Ishikawa (cell line): ENCODE measurements at regions not wholly inside any gene's neighbourhood (a gene's known extent, or its start where the extent isn't known, plus 50 kb on each side); places are given as distances from the start of the nearest gene placed in this dataset.

ENCODE experiments used
- CEBPB ChIP-seq: IDR thresholded peaks from 2 replicates; pipeline ENCODE4 v1.6.1; 2012
- CREB1 ChIP-seq: IDR thresholded peaks from 2 replicates; pipeline ENCODE4 v1.6.1; 2012; ENCODE audit warnings: low read depth
- EGR1 ChIP-seq: IDR thresholded peaks from 2 replicates; pipeline ENCODE4 v1.6.1; 2012
- EP300 ChIP-seq: IDR thresholded peaks from 2 replicates; pipeline ENCODE4 v1.6.1; 2012; ENCODE audit warnings: borderline replicate concordance
- FOXM1 ChIP-seq: IDR thresholded peaks from 2 replicates; pipeline ENCODE4 v1.6.1; 2012; ENCODE audit warnings: low read depth, borderline replicate concordance
- NFIC ChIP-seq: IDR thresholded peaks from 2 replicates; pipeline ENCODE4 v1.6.1; 2012
- RAD21 ChIP-seq: IDR thresholded peaks from 2 replicates; pipeline ENCODE4 v1.6.1; 2012; ENCODE audit warnings: low read depth
- TAF1 ChIP-seq: IDR thresholded peaks from 2 replicates; pipeline ENCODE4 v1.6.1; 2012; ENCODE audit warnings: low read depth, mild to moderate bottlenecking
- TCF12 ChIP-seq: IDR thresholded peaks from 2 replicates; pipeline ENCODE4 v1.6.1; 2012; ENCODE audit warnings: low read depth
- TEAD4 ChIP-seq: IDR thresholded peaks from 2 replicates; pipeline ENCODE4 v1.6.1; 2012
- YY1 ChIP-seq: IDR thresholded peaks from 2 replicates; pipeline ENCODE4 v1.6.1; 2012; ENCODE audit warnings: low read depth
- ZBTB7A ChIP-seq: IDR thresholded peaks from 2 replicates; pipeline ENCODE4 v1.6.1; 2012; ENCODE audit warnings: low read depth
- TF ChIP-seq, protein P1 (sequence below): IDR thresholded peaks from 2 replicates; pipeline ENCODE4 v1.6.1; 2012
- TF ChIP-seq, protein P2 (sequence below): IDR thresholded peaks from 2 replicates; pipeline ENCODE4 v1.6.1; 2012; ENCODE audit warnings: low read depth, mild to moderate bottlenecking
- TF ChIP-seq, protein P3 (sequence below): IDR thresholded peaks from 2 replicates; pipeline ENCODE4 v1.6.1; 2012

DNA sequence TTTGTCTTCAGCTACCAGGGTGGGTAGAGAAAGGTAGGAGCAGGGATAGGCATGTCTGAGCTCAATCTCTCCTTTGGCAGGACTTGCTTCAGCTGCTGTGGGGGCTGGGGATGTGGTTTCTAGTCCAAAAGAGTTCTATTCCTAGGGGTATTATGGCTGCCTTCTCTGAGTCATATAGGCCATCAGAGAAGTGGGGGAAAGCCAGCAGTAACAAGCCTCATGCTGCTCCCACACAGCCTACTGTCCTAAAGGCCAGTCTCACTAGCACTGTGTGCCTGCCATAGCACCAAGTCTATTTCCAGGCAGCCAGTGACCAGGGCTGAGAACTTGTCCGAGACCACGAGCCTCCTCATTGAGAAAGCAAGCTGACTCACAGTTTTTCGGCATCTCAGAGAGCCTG is 270.6 kb downstream of the DCAF12L2 start:
- no peak for TF ChIP-seq TAF1
- no peak for TF ChIP-seq EGR1
- TF ChIP-seq TEAD4: no peak
- no peak for TF ChIP-seq CREB1
- TF ChIP-seq NFIC: no peak
- TF ChIP-seq, protein P1, sequence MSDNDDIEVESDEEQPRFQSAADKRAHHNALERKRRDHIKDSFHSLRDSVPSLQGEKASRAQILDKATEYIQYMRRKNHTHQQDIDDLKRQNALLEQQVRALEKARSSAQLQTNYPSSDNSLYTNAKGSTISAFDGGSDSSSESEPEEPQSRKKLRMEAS: no peak
- TF ChIP-seq, protein P2, sequence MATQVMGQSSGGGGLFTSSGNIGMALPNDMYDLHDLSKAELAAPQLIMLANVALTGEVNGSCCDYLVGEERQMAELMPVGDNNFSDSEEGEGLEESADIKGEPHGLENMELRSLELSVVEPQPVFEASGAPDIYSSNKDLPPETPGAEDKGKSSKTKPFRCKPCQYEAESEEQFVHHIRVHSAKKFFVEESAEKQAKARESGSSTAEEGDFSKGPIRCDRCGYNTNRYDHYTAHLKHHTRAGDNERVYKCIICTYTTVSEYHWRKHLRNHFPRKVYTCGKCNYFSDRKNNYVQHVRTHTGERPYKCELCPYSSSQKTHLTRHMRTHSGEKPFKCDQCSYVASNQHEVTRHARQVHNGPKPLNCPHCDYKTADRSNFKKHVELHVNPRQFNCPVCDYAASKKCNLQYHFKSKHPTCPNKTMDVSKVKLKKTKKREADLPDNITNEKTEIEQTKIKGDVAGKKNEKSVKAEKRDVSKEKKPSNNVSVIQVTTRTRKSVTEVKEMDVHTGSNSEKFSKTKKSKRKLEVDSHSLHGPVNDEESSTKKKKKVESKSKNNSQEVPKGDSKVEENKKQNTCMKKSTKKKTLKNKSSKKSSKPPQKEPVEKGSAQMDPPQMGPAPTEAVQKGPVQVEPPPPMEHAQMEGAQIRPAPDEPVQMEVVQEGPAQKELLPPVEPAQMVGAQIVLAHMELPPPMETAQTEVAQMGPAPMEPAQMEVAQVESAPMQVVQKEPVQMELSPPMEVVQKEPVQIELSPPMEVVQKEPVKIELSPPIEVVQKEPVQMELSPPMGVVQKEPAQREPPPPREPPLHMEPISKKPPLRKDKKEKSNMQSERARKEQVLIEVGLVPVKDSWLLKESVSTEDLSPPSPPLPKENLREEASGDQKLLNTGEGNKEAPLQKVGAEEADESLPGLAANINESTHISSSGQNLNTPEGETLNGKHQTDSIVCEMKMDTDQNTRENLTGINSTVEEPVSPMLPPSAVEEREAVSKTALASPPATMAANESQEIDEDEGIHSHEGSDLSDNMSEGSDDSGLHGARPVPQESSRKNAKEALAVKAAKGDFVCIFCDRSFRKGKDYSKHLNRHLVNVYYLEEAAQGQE: no peak
- no peak for TF ChIP-seq CEBPB
- no peak for TF ChIP-seq EP300
- no peak for TF ChIP-seq FOXM1
- TF ChIP-seq, protein P3, sequence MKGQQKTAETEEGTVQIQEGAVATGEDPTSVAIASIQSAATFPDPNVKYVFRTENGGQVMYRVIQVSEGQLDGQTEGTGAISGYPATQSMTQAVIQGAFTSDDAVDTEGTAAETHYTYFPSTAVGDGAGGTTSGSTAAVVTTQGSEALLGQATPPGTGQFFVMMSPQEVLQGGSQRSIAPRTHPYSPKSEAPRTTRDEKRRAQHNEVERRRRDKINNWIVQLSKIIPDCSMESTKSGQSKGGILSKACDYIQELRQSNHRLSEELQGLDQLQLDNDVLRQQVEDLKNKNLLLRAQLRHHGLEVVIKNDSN: no peak
- no peak for TF ChIP-seq ZBTB7A
- TF ChIP-seq TCF12: no peak
- TF ChIP-seq RAD21: no peak
- TF ChIP-seq YY1: no peak

DNA sequence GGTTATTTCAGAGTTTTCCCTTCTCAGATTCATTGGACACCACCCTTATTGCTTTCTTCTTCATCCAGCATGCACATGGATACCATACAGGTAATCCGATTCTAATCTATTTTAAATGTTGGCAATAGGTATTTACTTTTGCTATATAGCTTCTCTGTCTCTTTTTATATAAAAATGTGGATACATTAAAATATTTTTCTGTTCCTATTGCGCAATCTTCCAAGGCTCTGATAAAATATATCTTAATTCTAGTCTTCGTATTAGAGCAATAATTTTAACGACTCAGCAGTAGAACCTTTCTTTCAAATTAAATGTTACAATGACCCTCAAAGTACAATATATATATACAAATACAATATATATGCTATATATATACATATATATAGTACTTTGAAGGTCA is 239.8 kb downstream of the DCAF12L2 start:
- TF ChIP-seq, protein P2: no peak
- no peak for TF ChIP-seq TCF12
- TF ChIP-seq FOXM1: no peak
- no peak for TF ChIP-seq TAF1
- TF ChIP-seq CREB1: no peak
- TF ChIP-seq, protein P3: no peak
- TF ChIP-seq EGR1: no peak

DNA sequence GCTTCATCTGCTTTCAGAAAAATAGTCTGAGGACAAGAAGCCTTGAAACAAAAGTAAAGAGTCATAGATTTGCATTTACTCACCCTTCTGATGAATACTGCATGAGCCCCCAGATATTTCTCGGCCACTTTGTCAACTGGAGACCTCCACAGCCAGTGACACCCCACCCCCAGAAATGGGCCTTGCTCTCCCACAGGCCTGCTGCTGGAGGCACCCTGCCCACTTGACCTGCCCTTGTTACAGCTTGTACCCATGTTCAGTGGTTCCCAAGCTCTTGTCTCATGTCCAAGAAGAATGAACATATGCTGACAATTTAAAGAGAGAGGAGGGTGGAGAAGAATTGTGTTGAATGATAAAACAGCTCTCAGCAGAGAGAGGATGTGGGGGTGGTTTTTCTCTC is 225.1 kb downstream of the DCAF12L2 start:
- TF ChIP-seq RAD21 (no peak), NFIC (no peak), EGR1 (no peak), EP300 (no peak), YY1 (no peak), TEAD4 (no peak), CREB1 (no peak), TAF1 (no peak), CEBPB (no peak), ZBTB7A (no peak)
- TF ChIP-seq, protein P3: no peak

DNA sequence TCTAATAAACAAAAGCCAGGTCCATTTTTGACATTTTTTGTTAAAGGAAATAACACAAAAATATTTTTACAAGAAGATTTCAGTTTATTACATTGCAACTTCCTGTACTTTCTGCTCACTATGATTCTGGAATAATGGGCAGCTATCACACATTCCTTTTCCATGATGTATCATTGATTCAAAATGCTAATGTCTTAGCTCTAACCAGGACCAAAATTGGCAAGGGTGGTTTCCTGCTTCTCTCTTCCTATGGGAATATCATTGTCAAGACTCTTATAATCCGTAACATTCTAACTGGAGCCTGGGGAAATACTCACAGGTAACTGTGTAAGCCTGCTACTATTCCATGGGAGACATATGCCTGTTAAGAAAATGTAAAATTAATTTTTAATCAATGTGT is 218.6 kb downstream of the DCAF12L2 start:
- TF ChIP-seq TAF1 (no peak), EP300 (no peak), YY1 (no peak), RAD21 (no peak)

DNA sequence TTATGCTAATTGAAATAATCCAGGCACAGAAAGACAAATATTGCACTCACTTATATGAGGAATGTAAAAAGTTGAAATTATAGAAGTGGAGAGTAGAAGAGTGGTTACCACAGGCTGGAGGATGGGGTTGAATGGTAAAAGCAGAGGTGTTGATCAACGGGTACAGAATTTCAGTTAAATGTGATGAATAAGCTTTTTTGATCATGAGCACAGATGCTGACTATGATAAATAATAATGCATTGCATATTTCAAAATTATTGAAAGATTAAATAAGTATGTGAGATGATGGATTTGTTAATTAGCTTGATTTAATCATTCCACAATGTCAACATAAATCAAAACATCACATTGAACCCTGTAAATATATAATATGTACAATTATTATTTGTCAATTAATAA is 213.1 kb downstream of the DCAF12L2 start:
- TF ChIP-seq YY1 (no peak), EP300 (no peak), TEAD4 (no peak), CEBPB (no peak), EGR1 (no peak), TAF1 (no peak), CREB1 (no peak)
- TF ChIP-seq, protein P1: no peak
- TF ChIP-seq, protein P3: no peak
- TF ChIP-seq, protein P2: no peak
